GM12878 (cell line): ENCODE measurements at regions not wholly inside any gene's neighbourhood (a gene's known extent, or its start where the extent isn't known, plus 50 kb on each side); places are given as distances from the start of the nearest gene placed in this dataset.

Source experiments
- CHD4 ChIP-seq: fragments of 200-600 bp; sonication (generic); IDR thresholded peaks from 2 replicates; pipeline ENCODE4 v1.6.1; 2016; ENCODE audit warnings: mild to moderate bottlenecking
- CTCF ChIP-seq, 3 experiments: IDR thresholded peaks in 2 of 3; conservative IDR thresholded peaks in 1 of 3; 2 replicates each; pipeline ENCODE4 v1.5.1; 2011; ENCODE audit warnings: low read depth in 3 of 3, low read length in 3 of 3, mild to moderate bottlenecking in 3 of 3, control low read depth in 2 of 3, moderate library complexity in 2 of 3, inconsistent platforms in 1 of 3, mixed read lengths in 1 of 3; ENCODE audit not compliant: control insufficient read depth in 2 of 3, insufficient read depth in 1 of 3; ENCODE audit errors: extremely low read depth in 1 of 3
- E2F4 ChIP-seq: IDR thresholded peaks from 2 replicates; pipeline ENCODE4 v1.6.1; 2012; ENCODE audit warnings: low read depth, low read length, improper control_type of control experiment
- JUND ChIP-seq: IDR thresholded peaks from 2 replicates; pipeline ENCODE4 v1.6.1; 2012; ENCODE audit warnings: low read depth, mild to moderate bottlenecking, low read length, improper control_type of control experiment, moderate library complexity
- MYC ChIP-seq: IDR thresholded peaks from 2 replicates; pipeline ENCODE4 v1.6.1; 2011; ENCODE audit warnings: mild to moderate bottlenecking, low read length, moderate library complexity, inconsistent platforms; ENCODE audit not compliant: insufficient read depth, insufficient replicate concordance, insufficient read length, severe bottlenecking
- NFYB ChIP-seq: IDR thresholded peaks from 2 replicates; pipeline ENCODE4 v1.6.1; 2011; ENCODE audit warnings: low read depth, mild to moderate bottlenecking, low read length, improper control_type of control experiment, moderate library complexity; ENCODE audit not compliant: insufficient read depth
- POLR2AphosphoS5 ChIP-seq: IDR thresholded peaks from 2 replicates; pipeline ENCODE4 v1.6.1; 2011; ENCODE audit warnings: mild to moderate bottlenecking, low read length, inconsistent platforms
- SIN3A ChIP-seq: IDR thresholded peaks from 2 replicates; pipeline ENCODE4 v1.6.1; 2012; ENCODE audit warnings: low read depth, low read length, improper control_type of control experiment
- SIX5 ChIP-seq: IDR thresholded peaks from 2 replicates; pipeline ENCODE4 v1.6.1; 2011; ENCODE audit warnings: mild to moderate bottlenecking, low read depth, low read length, moderate library complexity; ENCODE audit not compliant: severe bottlenecking
- SP1 ChIP-seq: IDR thresholded peaks from one replicate; pipeline ENCODE4 v1.6.1; 2011; ENCODE audit warnings: low read depth, low read length
- SRF ChIP-seq, 2 experiments: IDR thresholded peaks; 2 replicates each; pipeline ENCODE4 v1.6.1; 2011; ENCODE audit warnings: low read depth in 2 of 2, low read length in 2 of 2, mild to moderate bottlenecking in 1 of 2, moderate library complexity in 1 of 2
- WRNIP1 ChIP-seq: IDR thresholded peaks from 2 replicates; pipeline ENCODE4 v1.6.1; 2011; ENCODE audit warnings: low read depth, low read length, improper control_type of control experiment, borderline replicate concordance

- TF ChIP-seq CTCF (IDR thresholded peaks at IDR 0.05 in 2 of 3, conservative IDR thresholded peaks at IDR 0.05 in 1 of 3; ENCODE audit: control insufficient read depth in 2 of 3, extremely low read depth in 1 of 3, insufficient read depth in 1 of 3, low read depth in 3 of 3, low read length in 3 of 3) (no peak), E2F4 (no peak), SIN3A (no peak), SIX5 (no peak), SP1 (no peak), WRNIP1 (no peak), MYC (no peak), SRF (IDR thresholded peaks at IDR 0.05; ENCODE audit: low read depth in 2 of 2, low read length in 2 of 2) (no peak), NFYB (no peak), JUND (no peak), CHD4 (no peak), POLR2AphosphoS5 (no peak)
These were observed 1897.6 kb upstream of the FLRT2 start for GRCh38 chr14:83632375-83632774.
